Activated CD4-positive, alpha-beta T cell treated with anti-CD3 and anti-CD28 coated beads, Interleukin-2, amount 10 ng/mL, durations not matched to agents 7 days and 5 days (primary cell): ENCODE measurements at regions not wholly inside any gene's neighbourhood (a gene's known extent, or its start where the extent isn't known, plus 50 kb on each side); places are given as distances from the start of the nearest gene placed in this dataset.
"Not testable (repeated sequence)": the region's sequence is repeated elsewhere in the genome, so short reads cannot be mapped to it uniquely, and the experiment has no call there.

ENCODE experiments used
- CTCF ChIA-PET: fragments of 350-600 bp; sonication (Branson Sonifier 250); formaldehyde crosslinking; loops from one replicate; lab custom pipeline; 2021; ENCODE audit warnings: antibody characterized with exemption; lab: Charles Lee
- POLR2A ChIA-PET: fragments of 350-600 bp; sonication (Branson Sonifier 250); formaldehyde crosslinking; loops from one replicate; lab custom pipeline; 2021; ENCODE audit warnings: antibody characterized with exemption; lab: Charles Lee
- DNase-seq: peaks from one replicate; pipeline ENCODE4 v3.0.0-alpha.2; 2020
- H3K27ac Mint-ChIP-seq: one replicate; pipeline ENCODE4 v1.8.0; 2021; ENCODE audit warnings: mild to moderate bottlenecking, moderate library complexity, mixed read lengths
- H3K27me3 Mint-ChIP-seq: one replicate; pipeline ENCODE4 v1.8.0; 2021; ENCODE audit warnings: mixed read lengths
- H3K36me3 Mint-ChIP-seq: one replicate; pipeline ENCODE4 v1.8.0; 2021; ENCODE audit warnings: low read depth, mixed read lengths
- H3K4me1 Mint-ChIP-seq: one replicate; pipeline ENCODE4 v1.8.0; 2021; ENCODE audit warnings: mixed read lengths
- H3K4me3 Mint-ChIP-seq: one replicate; pipeline ENCODE4 v1.8.0; 2021; ENCODE audit warnings: mild to moderate bottlenecking, moderate library complexity, mixed read lengths
- H3K9me3 Mint-ChIP-seq: one replicate; pipeline ENCODE4 v1.8.0; 2021; ENCODE audit warnings: mixed read lengths

GRCh38 chr13:18233783-18234299 lies 947.8 kb downstream of the TUBA3C start:
- Mint-ChIP-seq H3K4me1 (no peaks in the 10 kb centered on the region), H3K27ac (no peak overlapping the region), H3K27me3 (no peaks in the 10 kb centered on the region), H3K36me3 (no peaks in the 10 kb centered on the region), H3K9me3 (peaks cover 6% of the 10 kb centered on the region), H3K4me3 (no peak overlapping the region)
- DNase-seq = no peak
- CTCF ChIA-PET = no interaction called here
- POLR2A ChIA-PET = no interaction called here

DNA sequence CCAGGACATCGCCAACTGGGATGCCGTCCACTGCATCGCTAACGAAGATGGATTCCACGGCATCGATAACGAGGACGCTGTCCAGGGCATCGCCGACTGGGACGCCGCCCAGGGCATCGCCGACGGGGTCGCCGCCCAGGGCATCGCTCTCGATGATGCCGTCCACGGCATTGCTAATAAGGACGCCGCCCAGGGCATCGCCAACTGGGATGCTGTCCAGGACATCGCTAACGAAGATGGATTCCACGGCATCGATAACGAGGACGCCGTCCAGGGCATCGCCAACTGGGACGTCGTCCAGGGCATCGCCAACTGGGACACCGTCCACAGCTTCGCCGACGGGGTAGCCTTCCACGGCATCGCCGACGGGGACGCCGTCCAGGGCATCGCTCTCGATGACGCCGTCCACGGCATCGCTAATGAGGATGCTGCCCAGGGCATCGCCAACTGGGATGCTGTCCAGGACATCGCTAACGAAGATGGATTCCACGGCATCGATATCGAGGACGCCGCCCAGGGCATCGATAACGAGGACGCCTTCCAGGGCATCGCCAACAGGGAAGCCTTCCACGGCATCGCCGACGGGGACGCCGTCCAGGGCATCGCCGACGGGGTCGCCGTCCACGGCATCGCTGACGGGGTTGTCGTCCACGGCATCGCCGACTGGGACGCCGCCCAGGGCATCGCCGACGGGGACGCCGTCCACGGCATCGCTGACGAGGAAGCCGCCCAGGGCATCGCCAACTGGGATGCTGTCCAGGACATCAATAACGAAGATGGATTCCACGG lies 948.4 kb downstream of the TUBA3C start:
- no peaks in the 10 kb centered on the region for H3K27me3 Mint-ChIP-seq
- H3K27ac Mint-ChIP-seq = no peak overlapping the region
- peaks cover 4% of the 10 kb centered on the region for H3K9me3 Mint-ChIP-seq
- no peak overlapping the region for H3K4me3 Mint-ChIP-seq
- ChIA-PET POLR2A (no interaction called here), CTCF (no interaction called here)
- H3K36me3 Mint-ChIP-seq = no peaks in the 10 kb centered on the region
- DNase-seq = no peak
- H3K4me1 Mint-ChIP-seq = no peaks in the 10 kb centered on the region

DNA sequence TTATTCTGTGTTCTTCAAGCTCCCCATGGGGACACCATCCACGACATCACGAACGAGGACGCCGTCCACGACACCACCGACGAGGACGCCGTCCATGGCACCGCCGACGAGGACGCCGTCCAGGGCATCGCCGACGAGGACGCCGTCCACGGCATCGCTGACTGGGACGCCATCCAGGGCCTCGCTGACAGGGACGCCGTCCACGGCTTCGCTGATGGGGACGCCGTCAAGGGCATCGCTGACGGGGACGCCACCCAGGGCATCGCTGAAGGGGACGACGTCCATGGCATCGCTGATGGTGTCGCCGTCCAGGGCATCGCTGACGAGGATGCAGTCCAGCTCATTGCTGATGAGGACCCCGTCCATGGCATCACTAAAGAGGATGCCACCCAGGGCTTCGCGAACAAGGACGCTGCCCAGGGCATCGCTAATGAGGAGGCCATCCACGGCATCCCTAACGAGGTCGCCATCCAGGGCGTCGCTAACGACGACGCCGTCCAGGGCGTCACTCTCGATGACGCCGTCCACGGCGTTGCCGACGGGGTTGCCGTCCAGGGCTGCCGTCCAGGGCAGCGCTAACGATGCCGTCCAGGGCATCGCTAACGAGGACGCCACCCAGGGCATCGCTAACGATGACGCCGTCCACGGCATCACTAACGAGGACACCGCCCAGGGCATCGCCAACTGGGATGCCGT lies 949.2 kb downstream of the TUBA3C start:
- DNase-seq = no peak
- CTCF ChIA-PET = no interaction called here
- H3K36me3 Mint-ChIP-seq = no peaks in the 10 kb centered on the region
- no peaks in the 10 kb centered on the region for H3K27me3 Mint-ChIP-seq
- POLR2A ChIA-PET = no interaction called here
- peaks cover 4% of the 10 kb centered on the region for H3K9me3 Mint-ChIP-seq
- no peak overlapping the region for H3K27ac Mint-ChIP-seq
- no peaks in the 10 kb centered on the region for H3K4me1 Mint-ChIP-seq
- no peak overlapping the region for H3K4me3 Mint-ChIP-seq

DNA sequence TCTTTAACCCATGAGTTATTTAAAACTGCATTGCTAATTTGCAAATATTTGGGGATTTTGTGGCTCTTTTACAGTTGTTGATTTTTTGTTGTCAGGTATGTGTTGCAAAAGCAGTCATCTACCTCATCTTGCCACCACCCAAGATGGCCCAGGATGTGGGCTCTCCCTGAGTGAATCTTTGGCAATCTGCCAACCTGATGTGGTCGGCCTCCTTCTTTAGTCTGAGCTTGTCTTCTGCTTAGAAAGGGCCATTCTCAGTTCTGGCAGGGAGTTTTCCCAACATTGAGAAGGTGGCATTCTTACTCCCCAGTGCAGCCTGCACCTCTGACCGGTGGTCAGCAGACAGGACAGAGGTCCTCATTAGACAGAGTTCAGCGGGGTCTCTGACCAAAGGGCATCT lies 957.2 kb downstream of the TUBA3C start:
- H3K4me1 Mint-ChIP-seq, H3K36me3 Mint-ChIP-seq, H3K27me3 Mint-ChIP-seq, H3K27ac Mint-ChIP-seq, CTCF ChIA-PET, POLR2A ChIA-PET, H3K4me3 Mint-ChIP-seq: not testable (repeated sequence)
- DNase-seq = peak; percentile 12
- H3K9me3 Mint-ChIP-seq = peaks cover 12% of the 10 kb centered on the region

DNA sequence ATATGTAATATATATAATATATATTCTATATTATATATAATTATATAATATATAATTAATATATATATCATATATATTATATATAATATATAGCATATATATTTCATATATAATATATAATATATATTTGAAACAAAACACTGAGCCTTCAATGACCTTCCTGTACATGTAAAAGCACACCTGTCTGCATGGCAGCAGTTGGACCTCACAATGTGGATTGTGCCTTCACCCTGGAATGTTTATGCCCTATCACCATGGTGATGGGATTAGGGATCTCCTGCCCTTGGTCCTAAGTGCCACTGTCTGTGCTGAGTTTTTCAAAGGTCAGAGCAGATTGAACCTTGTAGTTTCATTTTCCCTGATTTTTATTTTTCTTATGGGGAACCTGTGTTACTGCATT lies 966.9 kb downstream of the TUBA3C start:
- H3K36me3 Mint-ChIP-seq, POLR2A ChIA-PET, H3K27ac Mint-ChIP-seq, H3K4me3 Mint-ChIP-seq, H3K4me1 Mint-ChIP-seq, DNase-seq, H3K27me3 Mint-ChIP-seq, CTCF ChIA-PET: not testable (repeated sequence)
- peaks cover 11% of the 10 kb centered on the region for H3K9me3 Mint-ChIP-seq

DNA sequence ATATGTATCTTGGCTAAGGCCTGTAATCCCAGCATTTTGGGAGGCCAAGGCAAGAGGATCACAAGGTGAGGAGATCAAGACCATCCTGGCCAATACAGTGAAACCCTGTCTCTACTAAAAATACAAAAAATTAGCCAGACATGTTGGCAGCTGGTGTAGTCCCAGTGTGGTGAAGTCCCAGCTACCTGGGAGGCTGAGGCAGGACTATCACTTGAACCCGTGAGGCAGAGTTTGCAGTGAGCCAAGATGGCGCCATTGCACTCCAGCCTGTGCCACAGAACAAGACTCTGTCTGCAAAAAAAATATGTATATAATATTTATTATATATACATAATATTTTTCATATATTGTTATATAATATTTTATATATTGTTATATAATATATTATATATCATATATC lies 968.1 kb downstream of the TUBA3C start:
- H3K9me3 Mint-ChIP-seq, POLR2A ChIA-PET: not testable (repeated sequence)
- peak; percentile 7 for DNase-seq

GRCh38 chr13:18212873-18213272 lies 968.8 kb downstream of the TUBA3C start:
- no peaks in the 10 kb centered on the region for H3K27me3 Mint-ChIP-seq
- no peaks in the 10 kb centered on the region for H3K4me1 Mint-ChIP-seq
- POLR2A ChIA-PET = no interaction called here
- peaks cover 8% of the 10 kb centered on the region for H3K9me3 Mint-ChIP-seq
- H3K4me3 Mint-ChIP-seq = no peak overlapping the region
- CTCF ChIA-PET = no interaction called here
- DNase-seq = peak; percentile 40
- no peaks in the 10 kb centered on the region for H3K36me3 Mint-ChIP-seq
- no peak overlapping the region for H3K27ac Mint-ChIP-seq

More for the DNA sequence above, 968.1 kb downstream of the TUBA3C start:
- H3K36me3 Mint-ChIP-seq, H3K27me3 Mint-ChIP-seq, H3K4me1 Mint-ChIP-seq, H3K4me3 Mint-ChIP-seq, CTCF ChIA-PET, H3K27ac Mint-ChIP-seq: not testable (repeated sequence)

- DNase-seq = peak; percentile 35
- H3K36me3 Mint-ChIP-seq, H3K4me1 Mint-ChIP-seq, H3K27me3 Mint-ChIP-seq, H3K4me3 Mint-ChIP-seq, H3K27ac Mint-ChIP-seq, H3K9me3 Mint-ChIP-seq, POLR2A ChIA-PET, CTCF ChIA-PET: not testable (repeated sequence)
Observed at GRCh38 chr13:18211752-18212560, 969.7 kb downstream of the TUBA3C start.

DNA sequence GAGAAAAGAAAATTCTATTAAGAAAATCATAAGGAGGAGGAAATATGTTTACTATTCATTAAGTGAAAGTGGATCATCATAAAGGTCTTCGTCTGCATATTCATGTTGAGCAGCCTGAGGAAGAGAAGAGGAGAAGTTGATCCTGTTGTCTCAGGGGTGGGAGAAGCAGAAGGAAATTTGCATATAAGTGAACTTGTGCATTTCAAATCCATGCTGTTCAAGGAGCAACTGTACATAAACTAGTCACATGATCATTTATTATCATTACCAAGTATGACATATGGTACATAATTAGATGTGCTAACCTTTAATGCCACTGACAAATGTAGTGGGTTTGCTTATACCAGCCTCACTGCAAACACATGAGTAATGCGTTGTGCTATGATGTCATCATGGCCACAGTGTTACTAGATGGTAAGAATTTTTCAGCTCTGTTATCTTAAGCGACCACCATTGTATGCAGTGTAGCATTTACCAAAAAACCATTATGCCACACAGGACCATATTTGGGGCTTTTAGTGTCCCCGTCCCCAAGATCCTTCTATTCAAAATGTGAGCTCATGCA lies 976.9 kb downstream of the TUBA3C start:
- POLR2A ChIA-PET, DNase-seq, H3K27me3 Mint-ChIP-seq, H3K36me3 Mint-ChIP-seq, H3K4me3 Mint-ChIP-seq, H3K9me3 Mint-ChIP-seq, H3K27ac Mint-ChIP-seq, CTCF ChIA-PET, H3K4me1 Mint-ChIP-seq: not testable (repeated sequence)

DNA sequence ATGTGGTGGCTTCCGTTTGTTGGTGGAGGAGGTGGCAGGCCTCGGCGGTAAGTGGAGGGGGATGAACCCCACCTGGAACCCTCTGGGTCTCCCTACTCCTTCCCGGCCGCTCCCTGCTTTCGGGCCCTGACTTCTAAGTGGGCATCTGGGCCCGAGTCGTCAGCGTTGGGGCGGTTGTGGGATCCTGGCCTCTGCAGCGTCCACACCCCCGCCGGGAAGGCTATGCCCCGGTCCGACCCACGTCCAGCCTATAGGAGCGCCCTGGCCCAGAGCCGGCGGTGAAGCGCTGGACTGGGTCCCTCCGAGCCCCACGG lies 986.3 kb downstream of the TUBA3C start:
- H3K27me3 Mint-ChIP-seq, H3K4me3 Mint-ChIP-seq, H3K36me3 Mint-ChIP-seq, CTCF ChIA-PET, H3K27ac Mint-ChIP-seq, H3K4me1 Mint-ChIP-seq, POLR2A ChIA-PET, H3K9me3 Mint-ChIP-seq, DNase-seq: not testable (repeated sequence)

DNA sequence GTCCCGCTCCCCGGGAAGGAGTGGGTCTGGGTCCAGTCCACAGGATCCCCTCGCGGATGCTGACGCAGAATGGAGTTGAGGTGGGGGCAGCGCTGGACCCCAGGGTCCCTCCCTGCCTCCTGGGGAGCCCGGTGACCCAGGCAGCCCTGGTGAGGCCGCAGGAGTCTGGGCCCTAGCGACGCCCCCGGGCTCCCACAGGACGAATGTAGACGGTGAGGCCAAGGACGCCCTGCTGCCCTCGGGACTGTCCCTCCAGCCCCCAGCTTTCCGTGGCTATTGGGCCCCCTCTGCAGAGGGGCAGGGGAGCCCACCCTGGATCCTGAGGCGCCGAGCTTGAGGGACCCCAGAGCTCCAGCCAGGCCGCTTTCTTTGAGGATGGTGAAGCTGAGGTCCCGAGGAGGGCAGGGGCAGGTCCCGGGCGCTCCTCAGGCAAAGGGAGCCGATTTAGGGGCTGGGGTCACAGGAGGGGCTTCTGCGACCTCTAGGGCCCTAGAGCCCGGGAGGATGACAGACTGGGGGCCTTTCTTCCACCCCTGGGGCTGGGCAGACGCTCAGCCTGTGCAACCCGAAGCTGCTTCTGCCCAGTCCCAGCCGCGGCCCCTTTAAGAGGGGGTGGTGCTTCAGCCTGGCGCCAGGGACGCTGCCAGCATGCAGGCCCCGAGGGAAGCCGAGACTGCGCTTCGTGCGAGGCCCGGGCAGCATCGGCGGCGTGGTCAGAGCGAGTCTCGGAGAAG lies 986.8 kb downstream of the TUBA3C start:
- H3K4me3 Mint-ChIP-seq, H3K36me3 Mint-ChIP-seq, DNase-seq, H3K9me3 Mint-ChIP-seq, CTCF ChIA-PET, POLR2A ChIA-PET, H3K27ac Mint-ChIP-seq, H3K27me3 Mint-ChIP-seq, H3K4me1 Mint-ChIP-seq: not testable (repeated sequence)

GRCh38 chr13:18194104-18194503 lies 987.5 kb downstream of the TUBA3C start:
- H3K36me3 Mint-ChIP-seq, CTCF ChIA-PET, H3K9me3 Mint-ChIP-seq, POLR2A ChIA-PET, H3K27me3 Mint-ChIP-seq, H3K4me3 Mint-ChIP-seq, H3K27ac Mint-ChIP-seq, DNase-seq, H3K4me1 Mint-ChIP-seq: not testable (repeated sequence)
